ENCODE measurements at regions not wholly inside any gene's neighbourhood (a gene's known extent, or its start where the extent isn't known, plus 50 kb on each side); places are given as distances from the start of the nearest gene placed in this dataset.
A peak's percentile ranks its signal among the peaks of the same experiment; 100 is the strongest.

GRCh38 chr7:12025246-12025645, 185.8 kb upstream of the TMEM106B start:
- Mint-ChIP-seq H3K27ac (no peak overlapping the region), H3K4me1 (ENCODE audit: low read depth) (peaks cover 1% of the 10 kb centered on the region), H3K4me3 (ENCODE audit: low read depth) (no peak overlapping the region), H3K27me3 (no peaks in the 10 kb centered on the region), H3K9me3 (ENCODE audit: low read depth) (no peaks in the 10 kb centered on the region), H3K36me3 (ENCODE audit: insufficient read depth) (no peaks in the 10 kb centered on the region)
- TF ChIP-seq CTCF (IDR thresholded peaks at IDR 0.05; ENCODE audit: unreplicated experiment) = no peak
- DNase-seq (ENCODE audit: low spot score, unreplicated experiment) = no peak

GRCh38 chr7:12028508-12028907, 182.6 kb upstream of the TMEM106B start:
- Mint-ChIP-seq H3K27ac (no peak overlapping the region), H3K27me3 (no peaks in the 10 kb centered on the region), H3K4me1 (ENCODE audit: low read depth) (peaks cover 2% of the 10 kb centered on the region), H3K9me3 (ENCODE audit: low read depth) (no peaks in the 10 kb centered on the region), H3K36me3 (ENCODE audit: insufficient read depth) (no peaks in the 10 kb centered on the region), H3K4me3 (ENCODE audit: low read depth) (no peak overlapping the region)
- no peak for DNase-seq (ENCODE audit: low spot score, unreplicated experiment)
- no peak for TF ChIP-seq CTCF (IDR thresholded peaks at IDR 0.05; ENCODE audit: unreplicated experiment)

- no peaks in the 10 kb centered on the region for H3K36me3 Mint-ChIP-seq (ENCODE audit: insufficient read depth)
- no peak for TF ChIP-seq CTCF (IDR thresholded peaks at IDR 0.05; ENCODE audit: unreplicated experiment)
- H3K4me3 Mint-ChIP-seq (ENCODE audit: low read depth) = no peak overlapping the region
- H3K9me3 Mint-ChIP-seq (ENCODE audit: low read depth) = no peaks in the 10 kb centered on the region
- H3K4me1 Mint-ChIP-seq (ENCODE audit: low read depth) = peaks cover 2% of the 10 kb centered on the region
- H3K27me3 Mint-ChIP-seq = peaks cover 2% of the 10 kb centered on the region
- peak overlapping the region; percentile 31 for H3K27ac Mint-ChIP-seq
- DNase-seq (ENCODE audit: low spot score, unreplicated experiment) = no peak
Measured at GRCh38 chr7:12030116-12030515, 181.0 kb upstream of the TMEM106B start.

GRCh38 chr7:12031186-12031585, 179.9 kb upstream of the TMEM106B start:
- DNase-seq (ENCODE audit: low spot score, unreplicated experiment) = no peak
- H3K36me3 Mint-ChIP-seq (ENCODE audit: insufficient read depth) = no peaks in the 10 kb centered on the region
- peaks cover 2% of the 10 kb centered on the region for H3K27me3 Mint-ChIP-seq
- no peak for TF ChIP-seq CTCF (IDR thresholded peaks at IDR 0.05; ENCODE audit: unreplicated experiment)
- H3K9me3 Mint-ChIP-seq (ENCODE audit: low read depth) = no peaks in the 10 kb centered on the region
- peaks cover 2% of the 10 kb centered on the region for H3K4me1 Mint-ChIP-seq (ENCODE audit: low read depth)
- no peak overlapping the region for H3K27ac Mint-ChIP-seq
- no peak overlapping the region for H3K4me3 Mint-ChIP-seq (ENCODE audit: low read depth)

- no peak for DNase-seq (ENCODE audit: low spot score, unreplicated experiment)
- Mint-ChIP-seq H3K4me1 (ENCODE audit: low read depth) (peaks cover 2% of the 10 kb centered on the region), H3K4me3 (ENCODE audit: low read depth) (no peak overlapping the region), H3K27me3 (peaks cover 2% of the 10 kb centered on the region), H3K9me3 (ENCODE audit: low read depth) (no peaks in the 10 kb centered on the region), H3K36me3 (ENCODE audit: insufficient read depth) (no peaks in the 10 kb centered on the region), H3K27ac (peak overlapping the region; percentile 21)
- no peak for TF ChIP-seq CTCF (IDR thresholded peaks at IDR 0.05; ENCODE audit: unreplicated experiment)
Measured at GRCh38 chr7:12031638-12032037, 179.5 kb upstream of the TMEM106B start.
